ENCODE measurements at regions not wholly inside any gene's neighbourhood (a gene's known extent, or its start where the extent isn't known, plus 50 kb on each side); places are given as distances from the start of the nearest gene placed in this dataset.
"Not testable (repeated sequence)": the region's sequence is repeated elsewhere in the genome, so short reads cannot be mapped to it uniquely, and the experiment has no call there.

DNA sequence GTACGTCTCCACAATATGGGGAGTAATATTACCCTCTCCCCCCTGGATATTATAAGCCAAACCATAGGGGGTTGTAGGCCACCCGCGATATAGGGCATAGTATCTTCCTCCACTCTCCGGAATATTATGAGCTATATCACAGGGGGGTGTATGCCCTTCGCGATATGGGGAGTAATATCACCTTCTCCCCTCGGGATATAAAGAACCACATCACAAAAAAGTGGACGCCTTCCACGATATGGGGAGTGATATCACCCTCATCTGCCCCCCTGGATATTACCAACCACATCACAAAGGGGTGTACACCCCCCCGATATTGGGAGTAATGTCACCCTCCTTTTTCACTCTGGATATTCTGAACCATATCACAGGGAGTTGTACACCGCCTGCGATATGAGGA lies 65.5 kb upstream of the CEACAM21 start:
- peaks cover 9% of the 10 kb centered on the region for H3K27me3 Mint-ChIP-seq (ENCODE audit: unreplicated experiment)
- no peak for TF ChIP-seq CTCF (IDR thresholded peaks at IDR 0.05; ENCODE audit: unreplicated experiment)
- H3K36me3 Mint-ChIP-seq (ENCODE audit: low read depth, unreplicated experiment) = peaks cover 8% of the 10 kb centered on the region
- no peak overlapping the region for H3K27ac Mint-ChIP-seq (ENCODE audit: unreplicated experiment)
- DNase-seq (ENCODE audit: low spot score) = no peak
- H3K4me3 Mint-ChIP-seq (ENCODE audit: unreplicated experiment) = no peak overlapping the region
- H3K4me1 Mint-ChIP-seq (ENCODE audit: unreplicated experiment) = no peaks in the 10 kb centered on the region
- no peaks in the 10 kb centered on the region for H3K9me3 Mint-ChIP-seq (ENCODE audit: unreplicated experiment)

DNA sequence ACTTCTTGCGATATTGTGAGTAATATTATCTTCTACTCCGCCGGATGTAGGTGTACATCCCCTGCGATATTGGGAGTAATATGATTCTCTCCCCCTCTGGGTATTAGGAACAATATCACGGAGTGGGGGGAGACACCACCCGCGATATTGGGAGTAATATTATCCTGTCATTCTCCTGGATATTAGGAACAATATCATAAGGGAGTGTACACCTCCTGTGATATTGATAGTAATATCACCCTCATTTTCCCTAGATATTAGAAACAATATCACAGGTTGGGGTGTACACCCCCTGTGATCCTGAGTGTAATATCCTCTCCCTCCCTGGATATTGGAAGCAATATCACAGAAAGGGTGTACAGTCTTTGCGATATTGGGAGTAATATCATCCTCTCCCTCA lies 64.3 kb upstream of the CEACAM21 start:
- no peaks in the 10 kb centered on the region for H3K9me3 Mint-ChIP-seq (ENCODE audit: unreplicated experiment)
- H3K4me3 Mint-ChIP-seq (ENCODE audit: unreplicated experiment) = no peak overlapping the region
- H3K4me1 Mint-ChIP-seq (ENCODE audit: unreplicated experiment) = no peaks in the 10 kb centered on the region
- no peak for TF ChIP-seq CTCF (IDR thresholded peaks at IDR 0.05; ENCODE audit: unreplicated experiment)
- H3K27me3 Mint-ChIP-seq (ENCODE audit: unreplicated experiment) = peaks cover 7% of the 10 kb centered on the region
- no peak for DNase-seq (ENCODE audit: low spot score)
- H3K27ac Mint-ChIP-seq (ENCODE audit: unreplicated experiment) = no peak overlapping the region
- peaks cover 4% of the 10 kb centered on the region for H3K36me3 Mint-ChIP-seq (ENCODE audit: low read depth, unreplicated experiment)

DNA sequence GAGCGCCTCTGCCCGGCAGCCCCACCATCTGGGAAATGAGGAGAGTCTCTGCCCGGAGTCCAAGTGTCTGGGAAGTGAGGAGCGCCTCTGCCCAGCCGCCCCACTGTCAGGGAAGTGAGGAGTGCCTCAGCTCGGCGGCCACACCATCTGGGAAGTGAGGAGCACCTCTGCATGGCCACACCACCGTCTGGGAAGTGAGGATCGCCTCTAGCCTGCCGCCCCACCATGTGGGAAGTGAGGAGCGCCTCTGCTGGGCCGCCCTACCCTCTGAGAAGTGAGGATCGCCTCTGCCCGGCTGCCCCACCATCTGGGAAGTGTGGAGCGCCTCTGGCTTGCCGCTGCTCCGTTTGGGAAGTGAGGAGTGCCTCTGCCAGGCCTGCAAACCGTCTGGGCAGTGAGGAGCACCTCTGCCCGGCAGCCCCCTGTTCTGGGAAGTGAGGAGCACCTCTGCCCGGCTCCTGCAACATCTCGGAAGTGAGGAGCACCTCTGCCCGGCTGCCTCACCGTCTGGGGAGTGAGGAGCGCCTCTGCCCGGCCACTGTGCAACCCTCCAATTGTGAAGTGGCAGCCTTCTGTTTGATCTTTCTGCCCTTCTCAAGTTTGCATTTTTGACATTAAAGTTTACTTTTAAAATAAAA lies 60.8 kb upstream of the CEACAM21 start:
- Mint-ChIP-seq H3K9me3 (ENCODE audit: unreplicated experiment) (no peaks in the 10 kb centered on the region), H3K36me3 (ENCODE audit: low read depth, unreplicated experiment) (peaks cover 4% of the 10 kb centered on the region), H3K27me3 (ENCODE audit: unreplicated experiment) (peaks cover 3% of the 10 kb centered on the region), H3K4me1 (ENCODE audit: unreplicated experiment) (no peaks in the 10 kb centered on the region), H3K27ac (ENCODE audit: unreplicated experiment) (no peak overlapping the region), H3K4me3 (ENCODE audit: unreplicated experiment) (no peak overlapping the region)
- no peak for DNase-seq (ENCODE audit: low spot score)
- TF ChIP-seq CTCF (IDR thresholded peaks at IDR 0.05; ENCODE audit: unreplicated experiment) = no peak

DNA sequence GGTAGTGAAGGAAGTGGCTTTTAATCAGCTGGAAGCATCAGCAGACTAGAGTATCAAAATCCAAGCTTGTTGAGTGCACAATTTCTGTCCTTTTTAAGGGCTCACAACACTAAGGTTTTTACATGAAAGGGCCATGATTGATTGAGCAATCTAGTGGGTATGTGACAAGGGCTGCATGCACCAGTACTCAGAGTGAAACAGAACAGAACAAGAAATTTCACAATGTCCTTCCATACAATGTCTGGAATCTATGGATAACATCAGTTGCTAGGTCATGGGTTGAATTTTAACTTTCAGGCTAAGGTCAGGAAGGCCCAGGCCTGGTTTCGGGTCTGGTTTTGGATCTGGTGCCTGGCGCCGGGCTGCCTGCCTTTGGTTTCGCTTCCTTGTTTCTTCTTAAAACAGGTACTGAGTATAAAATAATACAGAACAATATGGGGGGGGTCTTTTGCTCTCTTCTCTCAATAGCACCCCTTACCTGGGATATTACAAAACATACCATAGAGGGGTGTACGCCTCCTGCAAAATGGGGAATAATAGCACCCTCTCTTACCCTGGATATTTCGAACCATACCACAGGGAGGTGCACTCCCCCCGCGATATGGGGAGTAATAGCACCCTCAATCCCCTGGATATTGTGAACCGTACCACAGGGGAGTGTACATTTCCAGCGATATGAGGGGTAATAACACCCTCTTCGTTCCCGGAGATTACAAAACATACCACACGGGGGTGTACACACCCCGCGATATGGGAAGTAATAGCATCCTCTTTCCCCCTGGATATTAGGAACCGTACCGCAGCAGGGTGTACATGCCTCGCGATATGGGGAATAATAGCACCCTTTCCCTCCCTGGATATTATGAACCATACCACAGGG lies 59.4 kb upstream of the CEACAM21 start:
- not testable (repeated sequence) for H3K4me1 Mint-ChIP-seq (ENCODE audit: unreplicated experiment); H3K9me3 Mint-ChIP-seq (ENCODE audit: unreplicated experiment); H3K27ac Mint-ChIP-seq (ENCODE audit: unreplicated experiment); H3K4me3 Mint-ChIP-seq (ENCODE audit: unreplicated experiment); DNase-seq (ENCODE audit: low spot score); H3K27me3 Mint-ChIP-seq (ENCODE audit: unreplicated experiment); H3K36me3 Mint-ChIP-seq (ENCODE audit: low read depth, unreplicated experiment)

- DNase-seq (ENCODE audit: low spot score) = no peak
- Mint-ChIP-seq H3K4me3 (ENCODE audit: unreplicated experiment) (no peak overlapping the region), H3K4me1 (ENCODE audit: unreplicated experiment) (peaks cover 9% of the 10 kb centered on the region), H3K9me3 (ENCODE audit: unreplicated experiment) (no peaks in the 10 kb centered on the region), H3K27me3 (ENCODE audit: unreplicated experiment) (peaks cover 7% of the 10 kb centered on the region), H3K27ac (ENCODE audit: unreplicated experiment) (no peak overlapping the region), H3K36me3 (ENCODE audit: low read depth, unreplicated experiment) (no peaks in the 10 kb centered on the region)
- no peak for TF ChIP-seq CTCF (IDR thresholded peaks at IDR 0.05; ENCODE audit: unreplicated experiment)
These were observed 57.8 kb upstream of the CEACAM21 start for GRCh38 chr19:41518141-41518540.

GRCh38 chr19:41521138-41521930 lies 54.6 kb upstream of the CEACAM21 start:
- H3K9me3 Mint-ChIP-seq (ENCODE audit: unreplicated experiment); DNase-seq (ENCODE audit: low spot score); H3K36me3 Mint-ChIP-seq (ENCODE audit: low read depth, unreplicated experiment); H3K27ac Mint-ChIP-seq (ENCODE audit: unreplicated experiment); H3K27me3 Mint-ChIP-seq (ENCODE audit: unreplicated experiment); H3K4me1 Mint-ChIP-seq (ENCODE audit: unreplicated experiment): not testable (repeated sequence)
- H3K4me3 Mint-ChIP-seq (ENCODE audit: unreplicated experiment) = peak overlapping the region; percentile 19

Measured in endothelial cell (in vitro differentiated cells).